PFSK-1 (cell line): ENCODE measurements at regions not wholly inside any gene's neighbourhood (a gene's known extent, or its start where the extent isn't known, plus 50 kb on each side); places are given as distances from the start of the nearest gene placed in this dataset.

ENCODE experiments used
- FOXP2 ChIP-seq: optimal IDR thresholded peaks from 2 replicates; pipeline ENCODE3; 2011; ENCODE audit warnings: borderline replicate concordance, control low read depth, inconsistent platforms; ENCODE audit not compliant: insufficient read depth; ENCODE audit errors: extremely low read length, extremely low read depth
- POLR2AphosphoS5 ChIP-seq: IDR thresholded peaks from 2 replicates; pipeline ENCODE4 v1.6.1; 2012; ENCODE audit warnings: low read depth, mild to moderate bottlenecking, control low read depth, low read length, moderate library complexity
- REST ChIP-seq, 2 experiments: IDR thresholded peaks; 2 replicates each; pipeline versions ENCODE4 v1.6.1 to v1.8.0; 2011 to 2012; ENCODE audit warnings: low read depth in 2 of 2, low read length in 2 of 2, control low read depth in 1 of 2, inconsistent platforms in 1 of 2, mild to moderate bottlenecking in 1 of 2, moderate library complexity in 1 of 2; ENCODE audit not compliant: insufficient read depth in 1 of 2
- SIN3A ChIP-seq: IDR thresholded peaks from 2 replicates; pipeline ENCODE4 v1.6.1; 2012; ENCODE audit warnings: mild to moderate bottlenecking, low read length, moderate library complexity, borderline replicate concordance; ENCODE audit not compliant: insufficient read depth
- TAF1 ChIP-seq: IDR thresholded peaks from 2 replicates; pipeline ENCODE4 v1.6.1; 2012; ENCODE audit warnings: low read length, control low read depth, borderline replicate concordance; ENCODE audit not compliant: insufficient read depth

GRCh38 chr5:138635265-138635664 lies 60.1 kb upstream of the HSPA9 start:
- TF ChIP-seq TAF1 (no peak), FOXP2 (no peak), POLR2AphosphoS5 (no peak)

- TF ChIP-seq SIN3A, result no peak
These were observed 57.8 kb upstream of the HSPA9 start for GRCh38 chr5:138632900-138633489.

- TF ChIP-seq POLR2AphosphoS5 (no peak), FOXP2 (no peak), SIN3A (no peak), REST (IDR thresholded peaks at IDR 0.05; ENCODE audit: insufficient read depth in 1 of 2, low read depth in 2 of 2, low read length in 2 of 2) (no peak), TAF1 (no peak)
These were observed 56.1 kb upstream of the HSPA9 start for GRCh38 chr5:138631096-138631928.

- no peak for TF ChIP-seq REST (IDR thresholded peaks at IDR 0.05; ENCODE audit: insufficient read depth in 1 of 2, low read depth in 2 of 2, low read length in 2 of 2)
- no peak for TF ChIP-seq POLR2AphosphoS5
- TF ChIP-seq FOXP2, result no peak
- TF ChIP-seq SIN3A, result no peak
- TF ChIP-seq TAF1, result no peak
These were observed 54.2 kb upstream of the HSPA9 start for GRCh38 chr5:138629392-138629791.

- TF ChIP-seq POLR2AphosphoS5, result no peak
- no peak for TF ChIP-seq FOXP2
- no peak for TF ChIP-seq TAF1
- TF ChIP-seq REST (IDR thresholded peaks at IDR 0.05; ENCODE audit: insufficient read depth in 1 of 2, low read depth in 2 of 2, low read length in 2 of 2), result no peak
- no peak for TF ChIP-seq SIN3A
These were observed 51.2 kb upstream of the HSPA9 start for GRCh38 chr5:138626333-138626944.

GRCh38 chr5:138625134-138625533 lies 49.9 kb upstream of the HSPA9 start:
- TF ChIP-seq TAF1, result no peak
- TF ChIP-seq FOXP2, result no peak
- no peak for TF ChIP-seq POLR2AphosphoS5
- TF ChIP-seq REST (IDR thresholded peaks at IDR 0.05; ENCODE audit: insufficient read depth in 1 of 2, low read depth in 2 of 2, low read length in 2 of 2), result no peak
- no peak for TF ChIP-seq SIN3A
